A549 (cell line): ENCODE measurements at regions not wholly inside any gene's neighbourhood (a gene's known extent, or its start where the extent isn't known, plus 50 kb on each side); places are given as distances from the start of the nearest gene placed in this dataset.

Experiments
- ATAC-seq, 2 experiments: fragments of 200-7000 bp in 1 of 2; fragments of >200 bp in 1 of 2; cut with Nextera tagmentation in 1 of 2; cut with Tn5 transposase in 1 of 2; 3 replicates each; pipeline versions ENCODE4 v1.8.0 to v1.9.1; 2018 to 2020; ENCODE audit warnings: mild to moderate bottlenecking in 1 of 2, moderate library complexity in 1 of 2
- CTCF ChIA-PET: fragments of 300-600 bp; sonication (Branson Sonifier 250); formaldehyde crosslinking; extraction: SDS; loops from one replicate; lab custom pipeline; 2021; ENCODE audit warnings: antibody characterized with exemption, inconsistent platforms; lab: Yijun Ruan, JAX
- POLR2A ChIA-PET: fragments of 350-600 bp; formaldehyde crosslinking; extraction: SDS; loops from one replicate; lab custom pipeline; 2021; ENCODE audit warnings: antibody characterized with exemption, inconsistent platforms; lab: Yijun Ruan, JAX
- DNase-seq, 2 experiments: peaks; one replicate each; pipeline versions ENCODE4 v3.0.0 to v3.0.0-alpha.2; 2011 to 2016; ENCODE audit warnings: low read depth in 1 of 2, low spot score in 1 of 2
- FAIRE-seq: peaks from 2 replicates; lab custom pipeline; 2011; peaks lifted over from hg19 to GRCh38; lab: Jason Lieb, UNC
- H3K27ac ChIP-seq, 2 experiments: fragments of >200 bp; sonication (Bioruptor Twin); formaldehyde crosslinking; 3 replicates each; pipeline ENCODE4 v1.5.1; 2016 to 2017
- H3K4me1 ChIP-seq: fragments of >200 bp; sonication (Bioruptor Twin); formaldehyde crosslinking; 3 replicates; pipeline ENCODE4 v1.6.1; 2016
- H3K4me2 ChIP-seq: fragments of >200 bp; sonication (Bioruptor Twin); formaldehyde crosslinking; 3 replicates; pipeline ENCODE4 v1.6.1; 2016
- H3K4me3 ChIP-seq: fragments of >200 bp; sonication (Bioruptor Twin); formaldehyde crosslinking; 3 replicates; pipeline ENCODE4 v1.5.1; 2016
- H3K9me3 ChIP-seq: fragments of >200 bp; sonication (Bioruptor Twin); formaldehyde crosslinking; 3 replicates; pipeline ENCODE4 v1.6.1; 2016
- CHD2 ChIP-seq: fragments of 150-350 bp; IDR thresholded peaks from 2 replicates; pipeline ENCODE4 v1.6.1; 2014; ENCODE audit warnings: low read length; ENCODE audit not compliant: partially characterized antibody
- EP300 ChIP-seq, 2 experiments: fragments of >200 bp; sonication (Bioruptor Twin); formaldehyde crosslinking; IDR thresholded peaks; 2 replicates in 1 of 2; 3 replicates in 1 of 2; pipeline ENCODE4 v1.6.1; 2016 to 2017
- FOSB ChIP-seq: fragments of 250-450 bp; sonication (Bioruptor Pico); IDR thresholded peaks from 2 replicates; pipeline ENCODE4 v1.5.0; 2020; ENCODE audit warnings: mild to moderate bottlenecking, moderate library complexity
- GATA3 ChIP-seq: IDR thresholded peaks from 2 replicates; pipeline ENCODE4 v1.6.1; 2012; ENCODE audit warnings: borderline replicate concordance
- HDAC2 ChIP-seq: fragments of 200-600 bp; sonication (generic); IDR thresholded peaks from 2 replicates; pipeline ENCODE4 v1.6.1; 2016
- HEYL ChIP-seq: fragments of 250-450 bp; sonication (Bioruptor Pico); IDR thresholded peaks from 2 replicates; pipeline ENCODE4 v1.8.0; 2021; ENCODE audit warnings: mild to moderate bottlenecking, moderate library complexity
- HOXA7 ChIP-seq: fragments of 250-450 bp; sonication (Bioruptor Pico); IDR thresholded peaks from 2 replicates; pipeline ENCODE4 v1.5.0; 2020; ENCODE audit warnings: mild to moderate bottlenecking, moderate library complexity
- HOXB5 ChIP-seq: fragments of 250-450 bp; sonication (Bioruptor Pico); IDR thresholded peaks from 2 replicates; pipeline ENCODE4 v1.5.0; 2020; ENCODE audit warnings: mild to moderate bottlenecking, moderate library complexity
- JUN ChIP-seq, 2 experiments: fragments of >200 bp; sonication (Bioruptor Twin); formaldehyde crosslinking; IDR thresholded peaks; 2 replicates in 1 of 2; 3 replicates in 1 of 2; pipeline ENCODE4 v1.6.1; 2016 to 2017
- JUNB ChIP-seq: fragments of >200 bp; sonication (Bioruptor Twin); formaldehyde crosslinking; IDR thresholded peaks from 2 replicates; pipeline ENCODE4 v1.6.1; 2016
- KDM5A ChIP-seq: fragments of 200-600 bp; sonication (generic); IDR thresholded peaks from 2 replicates; pipeline ENCODE4 v1.6.1; 2016; ENCODE audit warnings: antibody characterized with exemption, mild to moderate bottlenecking
- POLR2A ChIP-seq: IDR thresholded peaks from 2 replicates; pipeline ENCODE4 v1.6.1; 2012; ENCODE audit warnings: mild to moderate bottlenecking, low read length
- RARB ChIP-seq: fragments of 250-450 bp; sonication (Bioruptor Pico); IDR thresholded peaks from 2 replicates; pipeline ENCODE4 v1.8.0; 2021; ENCODE audit warnings: mild to moderate bottlenecking, moderate library complexity
- TP53 ChIP-seq: fragments of 250-450 bp; sonication (Bioruptor Pico); IDR thresholded peaks from 2 replicates; pipeline ENCODE4 v1.5.0; 2021; ENCODE audit warnings: mild to moderate bottlenecking, moderate library complexity
- ZC3H11A ChIP-seq: fragments of 450-650 bp; IDR thresholded peaks from 2 replicates; pipeline ENCODE4 v1.6.1; 2014; ENCODE audit warnings: antibody characterized with exemption, mild to moderate bottlenecking
- ZFP36 ChIP-seq: fragments of 450-650 bp; IDR thresholded peaks from 2 replicates; pipeline ENCODE4 v1.6.1; 2014; ENCODE audit warnings: borderline replicate concordance; ENCODE audit not compliant: partially characterized antibody
- ZSCAN20 ChIP-seq: fragments of 250-450 bp; sonication (Bioruptor Pico); IDR thresholded peaks from 2 replicates; pipeline ENCODE4 v1.8.0; 2022; ENCODE audit warnings: mild to moderate bottlenecking, moderate library complexity
- WGBS: methylation state at CpG from one replicate; pipeline ENCODE4 v1.1.6; 2017; ENCODE audit errors: missing lambda C conversion rate; 5-methylcytosine and 5-hydroxymethylcytosine counted together
- TF ChIP-seq, protein P1 (sequence below): fragments of >200 bp; sonication (Bioruptor Twin); formaldehyde crosslinking; IDR thresholded peaks from 2 replicates; pipeline ENCODE4 v1.6.1; 2016
- TF ChIP-seq, protein P2 (sequence below): IDR thresholded peaks from 2 replicates; pipeline ENCODE4 v1.6.1; 2012
- TF ChIP-seq, protein P3 (sequence below): fragments of 200-600 bp; sonication (generic); IDR thresholded peaks from 2 replicates; pipeline ENCODE4 v1.6.1; 2016; ENCODE audit warnings: antibody characterized with exemption, mild to moderate bottlenecking, moderate library complexity
- TF ChIP-seq, protein P4 (sequence below): IDR thresholded peaks from 2 replicates; pipeline ENCODE4 v1.6.1; 2012
- TF ChIP-seq, protein P5 (sequence below): fragments of 450-650 bp; IDR thresholded peaks from 2 replicates; pipeline ENCODE4 v1.6.1; 2014; ENCODE audit warnings: antibody characterized with exemption
- TF ChIP-seq, protein P6 (sequence below): fragments of >200 bp; sonication (Bioruptor Twin); formaldehyde crosslinking; IDR thresholded peaks from 3 replicates; pipeline ENCODE4 v1.5.1; 2016

DNA sequence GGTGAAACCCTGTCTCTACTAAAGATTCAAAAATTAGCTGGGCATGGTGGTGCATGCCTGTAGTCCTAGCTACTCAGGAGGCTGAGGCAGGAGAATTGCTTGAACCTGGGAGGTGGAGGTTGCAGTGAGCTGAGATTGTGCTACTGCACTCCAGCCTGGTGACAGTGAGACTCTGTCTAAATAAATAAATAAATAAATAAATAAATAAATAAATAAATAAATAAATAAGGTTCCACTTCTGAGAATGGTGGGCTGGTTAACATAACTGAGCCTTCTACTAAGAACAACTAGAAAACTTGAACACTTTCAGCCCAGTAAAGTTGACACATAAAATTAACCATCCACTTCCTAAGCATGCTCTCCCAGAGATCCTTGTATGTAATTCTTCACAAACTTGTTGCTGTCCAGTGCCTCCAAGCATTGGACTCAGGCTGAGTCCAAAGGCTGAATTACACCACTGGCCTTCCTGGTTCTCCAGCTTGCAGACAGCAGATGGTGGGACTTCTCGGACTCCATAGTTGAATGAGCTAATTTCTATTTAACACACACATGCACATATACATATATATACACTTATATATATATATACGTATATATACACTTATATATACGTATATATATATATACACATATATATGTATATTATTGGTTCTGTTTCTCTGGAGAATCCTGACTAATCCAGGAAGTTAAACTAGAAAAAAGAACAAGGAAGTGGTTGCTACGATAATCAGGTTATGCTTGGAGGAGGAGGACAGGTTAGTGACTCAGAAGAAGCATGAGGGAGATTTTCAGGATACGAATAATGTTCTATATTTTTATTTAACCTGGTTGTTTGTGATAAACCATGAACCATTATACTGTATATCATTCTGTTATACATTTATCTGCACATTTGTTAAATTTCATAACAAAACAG is 348.8 kb downstream of the METTL4 start:
- TF ChIP-seq ZSCAN20 (CRISPR knock-in tag) (no peak), ZC3H11A (peak; percentile 49)
- 0 out of 3 replicates have a peak, but pooled peaks cover 3% of the 10 kb centered on the region for H3K4me1 ChIP-seq
- ChIA-PET CTCF (interaction anchor here (1.0 to 1.3 kb wide), 3 partner anchors 15 to 199 kb away, joined by 3 to 4 read pairs (median 3); no protein-coding TSS in a partner anchor), POLR2A (interaction anchor here (1.0 kb wide), 1 partner anchor 17 kb away, joined by 4 read pairs; no protein-coding TSS in a partner anchor)
- no peak overlapping the region for H3K27ac ChIP-seq
- no peak overlapping the region for H3K4me3 ChIP-seq
- H3K9me3 ChIP-seq = no peaks in the 10 kb centered on the region
- WGBS = 51% methylated on average over 5 of the region's 5 CpGs
- H3K4me2 ChIP-seq = peak overlapping the region; percentile 28; the same call in 1 of the 3 replicates
- DNase-seq = peak in 1 of 2 experiments; percentile 35
- ATAC-seq = no peak
- FAIRE-seq = no peak

DNA sequence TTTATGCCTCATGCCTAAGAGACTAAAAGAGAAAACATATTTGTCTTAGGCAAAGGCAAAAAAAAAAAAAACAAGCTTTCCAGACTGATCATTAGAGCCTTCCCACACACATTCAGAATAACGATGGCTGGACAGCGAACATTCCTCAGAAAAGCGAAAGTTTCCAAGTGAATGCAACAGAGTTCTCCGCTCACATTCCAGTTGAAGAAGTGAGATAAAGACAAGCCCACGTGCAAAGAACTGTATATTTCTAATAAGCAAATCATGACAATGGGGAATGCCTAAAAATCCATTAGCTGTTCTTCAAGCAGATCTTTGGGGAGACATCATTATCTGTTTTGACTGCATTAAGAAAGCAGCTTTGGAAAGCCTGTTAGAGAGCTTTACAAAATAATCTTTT is 347.9 kb downstream of the METTL4 start:
- no peak for FAIRE-seq
- ChIA-PET CTCF (interaction anchor here (0.7 to 1.4 kb wide), 6 partner anchors 9 to 200 kb away, joined by 3 to 4 read pairs (median 3); no protein-coding TSS in a partner anchor), POLR2A (no interaction called here)
- Histone ChIP-seq H3K9me3 (no peaks in the 10 kb centered on the region), H3K4me2 (no peak overlapping the region), H3K27ac (no peak overlapping the region), H3K4me1 (0 out of 3 replicates have a peak, but pooled peaks cover 3% of the 10 kb centered on the region), H3K4me3 (no peak overlapping the region)
- 79% methylated on average over 5 of the region's 5 CpGs for WGBS
- no peak for ATAC-seq
- TF ChIP-seq ZSCAN20 (CRISPR knock-in tag) = no peak
- no peak for TF ChIP-seq EP300 (IDR thresholded peaks at IDR 0.05)
- TF ChIP-seq, protein P1, sequence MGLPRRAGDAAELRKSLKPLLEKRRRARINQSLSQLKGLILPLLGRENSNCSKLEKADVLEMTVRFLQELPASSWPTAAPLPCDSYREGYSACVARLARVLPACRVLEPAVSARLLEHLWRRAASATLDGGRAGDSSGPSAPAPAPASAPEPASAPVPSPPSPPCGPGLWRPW = no peak
- no peak for TF ChIP-seq JUN (IDR thresholded peaks at IDR 0.05)
- TF ChIP-seq HOXA7 (CRISPR knock-in tag) = no peak
- TF ChIP-seq, protein P2, sequence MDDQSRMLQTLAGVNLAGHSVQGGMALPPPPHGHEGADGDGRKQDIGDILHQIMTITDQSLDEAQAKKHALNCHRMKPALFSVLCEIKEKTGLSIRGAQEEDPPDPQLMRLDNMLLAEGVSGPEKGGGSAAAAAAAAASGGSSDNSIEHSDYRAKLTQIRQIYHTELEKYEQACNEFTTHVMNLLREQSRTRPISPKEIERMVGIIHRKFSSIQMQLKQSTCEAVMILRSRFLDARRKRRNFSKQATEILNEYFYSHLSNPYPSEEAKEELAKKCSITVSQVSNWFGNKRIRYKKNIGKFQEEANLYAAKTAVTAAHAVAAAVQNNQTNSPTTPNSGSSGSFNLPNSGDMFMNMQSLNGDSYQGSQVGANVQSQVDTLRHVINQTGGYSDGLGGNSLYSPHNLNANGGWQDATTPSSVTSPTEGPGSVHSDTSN = no peak
- TF ChIP-seq, protein P3, sequence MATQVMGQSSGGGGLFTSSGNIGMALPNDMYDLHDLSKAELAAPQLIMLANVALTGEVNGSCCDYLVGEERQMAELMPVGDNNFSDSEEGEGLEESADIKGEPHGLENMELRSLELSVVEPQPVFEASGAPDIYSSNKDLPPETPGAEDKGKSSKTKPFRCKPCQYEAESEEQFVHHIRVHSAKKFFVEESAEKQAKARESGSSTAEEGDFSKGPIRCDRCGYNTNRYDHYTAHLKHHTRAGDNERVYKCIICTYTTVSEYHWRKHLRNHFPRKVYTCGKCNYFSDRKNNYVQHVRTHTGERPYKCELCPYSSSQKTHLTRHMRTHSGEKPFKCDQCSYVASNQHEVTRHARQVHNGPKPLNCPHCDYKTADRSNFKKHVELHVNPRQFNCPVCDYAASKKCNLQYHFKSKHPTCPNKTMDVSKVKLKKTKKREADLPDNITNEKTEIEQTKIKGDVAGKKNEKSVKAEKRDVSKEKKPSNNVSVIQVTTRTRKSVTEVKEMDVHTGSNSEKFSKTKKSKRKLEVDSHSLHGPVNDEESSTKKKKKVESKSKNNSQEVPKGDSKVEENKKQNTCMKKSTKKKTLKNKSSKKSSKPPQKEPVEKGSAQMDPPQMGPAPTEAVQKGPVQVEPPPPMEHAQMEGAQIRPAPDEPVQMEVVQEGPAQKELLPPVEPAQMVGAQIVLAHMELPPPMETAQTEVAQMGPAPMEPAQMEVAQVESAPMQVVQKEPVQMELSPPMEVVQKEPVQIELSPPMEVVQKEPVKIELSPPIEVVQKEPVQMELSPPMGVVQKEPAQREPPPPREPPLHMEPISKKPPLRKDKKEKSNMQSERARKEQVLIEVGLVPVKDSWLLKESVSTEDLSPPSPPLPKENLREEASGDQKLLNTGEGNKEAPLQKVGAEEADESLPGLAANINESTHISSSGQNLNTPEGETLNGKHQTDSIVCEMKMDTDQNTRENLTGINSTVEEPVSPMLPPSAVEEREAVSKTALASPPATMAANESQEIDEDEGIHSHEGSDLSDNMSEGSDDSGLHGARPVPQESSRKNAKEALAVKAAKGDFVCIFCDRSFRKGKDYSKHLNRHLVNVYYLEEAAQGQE = no peak
- TF ChIP-seq FOSB (CRISPR knock-in tag) = no peak
- no peak for TF ChIP-seq JUNB
- no peak for TF ChIP-seq RARB (CRISPR knock-in tag)
- TF ChIP-seq, protein P4, sequence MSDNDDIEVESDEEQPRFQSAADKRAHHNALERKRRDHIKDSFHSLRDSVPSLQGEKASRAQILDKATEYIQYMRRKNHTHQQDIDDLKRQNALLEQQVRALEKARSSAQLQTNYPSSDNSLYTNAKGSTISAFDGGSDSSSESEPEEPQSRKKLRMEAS = no peak
- TF ChIP-seq HEYL (CRISPR knock-in tag) = no peak
- TF ChIP-seq ZFP36 = no peak
- DNase-seq = no peak

DNA sequence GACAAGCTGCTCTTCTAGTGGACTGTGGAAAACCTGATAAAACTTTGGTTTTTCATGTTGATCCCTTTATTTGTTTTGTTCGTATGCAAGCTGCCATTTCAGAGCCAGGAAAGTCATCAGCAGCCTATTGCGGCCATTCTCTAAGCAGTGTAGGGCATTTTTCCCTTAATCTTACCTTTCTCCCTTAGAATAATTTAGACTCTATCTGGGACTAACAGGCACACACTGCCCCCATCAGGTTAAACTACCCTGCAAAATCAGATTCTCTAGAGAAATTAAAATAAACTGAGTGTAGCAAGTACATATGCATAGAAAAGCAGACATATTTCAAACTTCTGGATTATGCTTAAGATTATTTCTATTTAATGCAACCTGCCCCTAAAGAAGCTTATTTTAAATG is 347.5 kb downstream of the METTL4 start:
- FAIRE-seq = no peak
- no peak for TF ChIP-seq HOXA7 (CRISPR knock-in tag)
- TF ChIP-seq POLR2A = no peak
- no peak for TF ChIP-seq HOXB5 (CRISPR knock-in tag)
- TF ChIP-seq KDM5A = no peak
- TF ChIP-seq, protein P5, sequence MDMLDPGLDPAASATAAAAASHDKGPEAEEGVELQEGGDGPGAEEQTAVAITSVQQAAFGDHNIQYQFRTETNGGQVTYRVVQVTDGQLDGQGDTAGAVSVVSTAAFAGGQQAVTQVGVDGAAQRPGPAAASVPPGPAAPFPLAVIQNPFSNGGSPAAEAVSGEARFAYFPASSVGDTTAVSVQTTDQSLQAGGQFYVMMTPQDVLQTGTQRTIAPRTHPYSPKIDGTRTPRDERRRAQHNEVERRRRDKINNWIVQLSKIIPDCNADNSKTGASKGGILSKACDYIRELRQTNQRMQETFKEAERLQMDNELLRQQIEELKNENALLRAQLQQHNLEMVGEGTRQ = no peak
- TF ChIP-seq TP53 = no peak
- TF ChIP-seq, protein P6, sequence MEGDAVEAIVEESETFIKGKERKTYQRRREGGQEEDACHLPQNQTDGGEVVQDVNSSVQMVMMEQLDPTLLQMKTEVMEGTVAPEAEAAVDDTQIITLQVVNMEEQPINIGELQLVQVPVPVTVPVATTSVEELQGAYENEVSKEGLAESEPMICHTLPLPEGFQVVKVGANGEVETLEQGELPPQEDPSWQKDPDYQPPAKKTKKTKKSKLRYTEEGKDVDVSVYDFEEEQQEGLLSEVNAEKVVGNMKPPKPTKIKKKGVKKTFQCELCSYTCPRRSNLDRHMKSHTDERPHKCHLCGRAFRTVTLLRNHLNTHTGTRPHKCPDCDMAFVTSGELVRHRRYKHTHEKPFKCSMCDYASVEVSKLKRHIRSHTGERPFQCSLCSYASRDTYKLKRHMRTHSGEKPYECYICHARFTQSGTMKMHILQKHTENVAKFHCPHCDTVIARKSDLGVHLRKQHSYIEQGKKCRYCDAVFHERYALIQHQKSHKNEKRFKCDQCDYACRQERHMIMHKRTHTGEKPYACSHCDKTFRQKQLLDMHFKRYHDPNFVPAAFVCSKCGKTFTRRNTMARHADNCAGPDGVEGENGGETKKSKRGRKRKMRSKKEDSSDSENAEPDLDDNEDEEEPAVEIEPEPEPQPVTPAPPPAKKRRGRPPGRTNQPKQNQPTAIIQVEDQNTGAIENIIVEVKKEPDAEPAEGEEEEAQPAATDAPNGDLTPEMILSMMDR = peak; percentile 34; the same call in 2 of the 3 replicates
- TF ChIP-seq GATA3 = no peak
- no peak for TF ChIP-seq CHD2
- TF ChIP-seq HDAC2 = no peak
- TF ChIP-seq, protein P1 = no peak

More for the DNA sequence above, 347.5 kb downstream of the METTL4 start:
- peak in 1 of 2 experiments; percentile 16 for DNase-seq
- no peaks in the 10 kb centered on the region for H3K9me3 ChIP-seq
- CTCF ChIA-PET = interaction anchor here (0.6 to 1.4 kb wide), 8 partner anchors 10 to 501 kb away, joined by 3 to 5 read pairs (median 3); no protein-coding TSS in a partner anchor
- peak in 1 of 2 experiments; percentile 38; a peak in 1 of 6 replicates for ATAC-seq
- H3K4me2 ChIP-seq = no peak overlapping the region
- POLR2A ChIA-PET = no interaction called here
- H3K4me3 ChIP-seq = no peak overlapping the region
- no peak overlapping the region for H3K27ac ChIP-seq
- H3K4me1 ChIP-seq = 0 out of 3 replicates have a peak, but pooled peaks cover 3% of the 10 kb centered on the region
- WGBS = 58% methylated on average over 2 of the region's 2 CpGs
